ENCODE measurements at regions not wholly inside any gene's neighbourhood (a gene's known extent, or its start where the extent isn't known, plus 50 kb on each side); places are given as distances from the start of the nearest gene placed in this dataset.

- no peak overlapping the region for H3K27ac ChIP-seq (ENCODE audit: low read length)
- DNase-seq (ENCODE audit: low read depth, low spot score) = no peak
- no peaks in the 10 kb centered on the region for H3K9me3 ChIP-seq (ENCODE audit: control insufficient read depth, insufficient read depth, low read length)
- no peak overlapping the region for H3K4me3 ChIP-seq (ENCODE audit: low read length)
- no peaks in the 10 kb centered on the region for H3K4me1 ChIP-seq (ENCODE audit: control insufficient read depth, insufficient read depth, low read length)
- H3K27me3 ChIP-seq (ENCODE audit: control insufficient read depth, insufficient read depth, low read length) = no peaks in the 10 kb centered on the region
- WGBS (ENCODE audit: insufficient coverage, insufficient read length) = no CpG with 5 or more reads among the region's 7 CpGs
- no peaks in the 10 kb centered on the region for H3K36me3 ChIP-seq (ENCODE audit: control insufficient read depth, insufficient read depth, low read length)
Observed at GRCh38 chr1:229760478-229760996, 134.5 kb downstream of the URB2 start.

GRCh38 chr1:229762891-229763290 is 136.8 kb downstream of the URB2 start:
- Histone ChIP-seq H3K4me3 (ENCODE audit: low read length) (no peak overlapping the region), H3K9me3 (ENCODE audit: control insufficient read depth, insufficient read depth, low read length) (no peaks in the 10 kb centered on the region), H3K27me3 (ENCODE audit: control insufficient read depth, insufficient read depth, low read length) (no peaks in the 10 kb centered on the region), H3K4me1 (ENCODE audit: control insufficient read depth, insufficient read depth, low read length) (no peaks in the 10 kb centered on the region), H3K36me3 (ENCODE audit: control insufficient read depth, insufficient read depth, low read length) (no peaks in the 10 kb centered on the region), H3K27ac (ENCODE audit: low read length) (no peak overlapping the region)
- no peak for DNase-seq (ENCODE audit: low read depth, low spot score)
- no CpG with 5 or more reads among the region's 5 CpGs for WGBS (ENCODE audit: insufficient coverage, insufficient read length)

DNA sequence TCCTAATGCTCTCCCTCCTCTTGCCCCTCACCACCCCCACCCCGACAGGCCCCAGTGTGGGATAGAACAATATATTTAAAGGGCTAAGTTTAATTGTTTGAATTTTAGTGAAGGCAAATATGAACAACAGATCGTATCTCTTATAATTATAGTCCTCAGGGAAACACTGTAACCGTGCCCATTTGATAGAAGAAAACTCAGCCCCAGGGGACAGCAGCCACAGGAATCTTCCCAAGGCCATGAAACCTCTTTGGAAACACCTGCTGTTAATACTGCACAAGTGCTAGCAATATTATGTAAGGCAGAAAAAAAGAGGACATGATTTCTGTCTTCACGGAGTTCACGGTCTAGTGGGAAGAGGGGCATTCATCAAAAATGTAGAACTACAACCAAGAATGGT is 142.2 kb downstream of the URB2 start:
- no peaks in the 10 kb centered on the region for H3K9me3 ChIP-seq (ENCODE audit: control insufficient read depth, insufficient read depth, low read length)
- no CpG with 5 or more reads among the region's 5 CpGs for WGBS (ENCODE audit: insufficient coverage, insufficient read length)

DNA sequence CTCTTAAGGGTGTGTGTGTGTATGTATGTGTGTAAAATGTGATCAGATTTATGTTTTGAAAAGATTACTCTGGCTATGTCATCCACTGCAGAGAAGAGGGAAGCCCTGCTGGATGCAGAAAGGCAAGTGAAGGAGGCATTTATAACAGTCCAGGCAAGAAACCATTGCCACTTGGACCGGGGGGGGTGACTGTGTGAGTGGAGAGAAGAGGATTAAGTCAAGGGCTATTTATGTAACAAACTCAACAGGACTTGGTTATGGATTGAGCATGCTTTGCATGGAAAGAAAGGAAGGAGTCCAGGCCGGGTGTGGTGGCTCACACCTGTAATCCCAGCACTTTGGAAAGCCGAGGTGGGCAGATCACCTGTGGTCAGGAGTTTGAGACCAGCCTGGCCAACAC is 143.0 kb downstream of the URB2 start:
- no CpG with 5 or more reads among the region's 3 CpGs for WGBS (ENCODE audit: insufficient coverage, insufficient read length)
- H3K27me3 ChIP-seq (ENCODE audit: control insufficient read depth, insufficient read depth, low read length) = no peaks in the 10 kb centered on the region
- H3K9me3 ChIP-seq (ENCODE audit: control insufficient read depth, insufficient read depth, low read length) = no peaks in the 10 kb centered on the region
- H3K27ac ChIP-seq (ENCODE audit: low read length) = no peak overlapping the region
- no peak for DNase-seq (ENCODE audit: low read depth, low spot score)
- H3K4me3 ChIP-seq (ENCODE audit: low read length) = no peak overlapping the region
- no peaks in the 10 kb centered on the region for H3K4me1 ChIP-seq (ENCODE audit: control insufficient read depth, insufficient read depth, low read length)
- H3K36me3 ChIP-seq (ENCODE audit: control insufficient read depth, insufficient read depth, low read length) = no peaks in the 10 kb centered on the region

More for the DNA sequence above, 142.2 kb downstream of the URB2 start:
- H3K36me3 ChIP-seq (ENCODE audit: control insufficient read depth, insufficient read depth, low read length) = no peaks in the 10 kb centered on the region
- H3K4me3 ChIP-seq (ENCODE audit: low read length) = no peak overlapping the region
- no peak for DNase-seq (ENCODE audit: low read depth, low spot score)
- H3K27me3 ChIP-seq (ENCODE audit: control insufficient read depth, insufficient read depth, low read length) = no peaks in the 10 kb centered on the region
- no peaks in the 10 kb centered on the region for H3K4me1 ChIP-seq (ENCODE audit: control insufficient read depth, insufficient read depth, low read length)
- H3K27ac ChIP-seq (ENCODE audit: low read length) = no peak overlapping the region

DNA sequence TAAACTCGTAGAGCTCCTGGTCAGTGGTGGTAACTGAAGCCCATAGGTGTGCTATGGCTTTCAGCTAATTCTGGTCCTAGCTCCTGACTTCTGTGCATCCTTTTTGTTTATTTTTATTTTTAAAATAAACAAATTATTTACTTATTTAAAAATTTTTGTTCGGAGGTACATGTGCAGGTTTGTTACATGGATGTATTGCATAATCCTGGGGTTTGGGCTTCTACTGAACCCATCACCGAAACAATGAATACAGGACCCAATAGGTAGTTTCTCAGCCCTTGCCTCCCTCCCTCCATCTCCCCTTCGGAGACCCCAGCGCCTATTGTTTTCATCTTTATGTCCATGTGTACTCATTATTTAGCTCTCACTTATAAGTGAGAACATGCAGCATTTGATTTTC is 143.8 kb downstream of the URB2 start:
- H3K9me3 ChIP-seq (ENCODE audit: control insufficient read depth, insufficient read depth, low read length) = no peaks in the 10 kb centered on the region
- no peak overlapping the region for H3K27ac ChIP-seq (ENCODE audit: low read length)
- no peak overlapping the region for H3K4me3 ChIP-seq (ENCODE audit: low read length)
- DNase-seq (ENCODE audit: low read depth, low spot score) = no peak
- WGBS (ENCODE audit: insufficient coverage, insufficient read length) = no CpG with 5 or more reads among the region's 5 CpGs
- H3K27me3 ChIP-seq (ENCODE audit: control insufficient read depth, insufficient read depth, low read length) = no peaks in the 10 kb centered on the region
- H3K36me3 ChIP-seq (ENCODE audit: control insufficient read depth, insufficient read depth, low read length) = no peaks in the 10 kb centered on the region
- no peaks in the 10 kb centered on the region for H3K4me1 ChIP-seq (ENCODE audit: control insufficient read depth, insufficient read depth, low read length)

DNA sequence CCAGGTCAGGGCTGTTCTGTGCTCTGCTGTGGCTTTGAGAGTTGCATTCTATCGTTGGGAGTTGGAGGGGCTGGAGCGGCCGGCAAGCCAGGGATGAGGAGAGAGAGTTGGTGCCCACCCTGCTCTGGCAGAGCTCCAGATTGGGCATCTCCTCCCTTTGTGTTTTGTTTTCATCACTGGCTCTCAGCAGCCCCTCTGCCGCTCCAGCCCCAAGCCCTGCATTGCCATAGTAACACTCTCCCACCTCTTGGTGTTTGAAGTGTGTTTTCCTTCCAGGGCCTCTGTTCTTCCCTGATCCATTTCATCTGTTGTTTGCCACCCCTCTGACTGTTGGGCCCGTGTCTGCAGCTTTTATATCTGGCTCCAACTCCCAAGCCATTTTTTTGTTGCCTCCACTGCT is 152.7 kb downstream of the URB2 start:
- no peaks in the 10 kb centered on the region for H3K4me1 ChIP-seq (ENCODE audit: control insufficient read depth, insufficient read depth, low read length)
- no peaks in the 10 kb centered on the region for H3K9me3 ChIP-seq (ENCODE audit: control insufficient read depth, insufficient read depth, low read length)
- no peaks in the 10 kb centered on the region for H3K27me3 ChIP-seq (ENCODE audit: control insufficient read depth, insufficient read depth, low read length)
- H3K27ac ChIP-seq (ENCODE audit: low read length) = no peak overlapping the region
- H3K36me3 ChIP-seq (ENCODE audit: control insufficient read depth, insufficient read depth, low read length) = no peaks in the 10 kb centered on the region
- no peak overlapping the region for H3K4me3 ChIP-seq (ENCODE audit: low read length)
- no CpG with 5 or more reads among the region's 5 CpGs for WGBS (ENCODE audit: insufficient coverage, insufficient read length)
- DNase-seq (ENCODE audit: low read depth, low spot score) = no peak

- Histone ChIP-seq H3K4me1 (ENCODE audit: control insufficient read depth, insufficient read depth, low read length) (no peaks in the 10 kb centered on the region), H3K27ac (ENCODE audit: low read length) (no peak overlapping the region), H3K27me3 (ENCODE audit: control insufficient read depth, insufficient read depth, low read length) (no peaks in the 10 kb centered on the region), H3K9me3 (ENCODE audit: control insufficient read depth, insufficient read depth, low read length) (peaks cover 2% of the 10 kb centered on the region), H3K36me3 (ENCODE audit: control insufficient read depth, insufficient read depth, low read length) (no peaks in the 10 kb centered on the region), H3K4me3 (ENCODE audit: low read length) (no peak overlapping the region)
- no CpG with 5 or more reads among the region's 7 CpGs for WGBS (ENCODE audit: insufficient coverage, insufficient read length)
- no peak for DNase-seq (ENCODE audit: low read depth, low spot score)
Observed at GRCh38 chr1:229781453-229781852, 155.4 kb downstream of the URB2 start.

- H3K9me3 ChIP-seq (ENCODE audit: control insufficient read depth, insufficient read depth, low read length) = peaks cover 5% of the 10 kb centered on the region
- H3K4me3 ChIP-seq (ENCODE audit: low read length) = no peak overlapping the region
- no CpG with 5 or more reads among the region's 1 CpG for WGBS (ENCODE audit: insufficient coverage, insufficient read length)
- no peaks in the 10 kb centered on the region for H3K36me3 ChIP-seq (ENCODE audit: control insufficient read depth, insufficient read depth, low read length)
- H3K4me1 ChIP-seq (ENCODE audit: control insufficient read depth, insufficient read depth, low read length) = no peaks in the 10 kb centered on the region; the same call in 1 of the 2 replicates
- H3K27ac ChIP-seq (ENCODE audit: low read length) = no peak overlapping the region
- no peak for DNase-seq (ENCODE audit: low read depth, low spot score)
- no peaks in the 10 kb centered on the region for H3K27me3 ChIP-seq (ENCODE audit: control insufficient read depth, insufficient read depth, low read length)
Observed at GRCh38 chr1:229782469-229782868, 156.4 kb downstream of the URB2 start.

DNA sequence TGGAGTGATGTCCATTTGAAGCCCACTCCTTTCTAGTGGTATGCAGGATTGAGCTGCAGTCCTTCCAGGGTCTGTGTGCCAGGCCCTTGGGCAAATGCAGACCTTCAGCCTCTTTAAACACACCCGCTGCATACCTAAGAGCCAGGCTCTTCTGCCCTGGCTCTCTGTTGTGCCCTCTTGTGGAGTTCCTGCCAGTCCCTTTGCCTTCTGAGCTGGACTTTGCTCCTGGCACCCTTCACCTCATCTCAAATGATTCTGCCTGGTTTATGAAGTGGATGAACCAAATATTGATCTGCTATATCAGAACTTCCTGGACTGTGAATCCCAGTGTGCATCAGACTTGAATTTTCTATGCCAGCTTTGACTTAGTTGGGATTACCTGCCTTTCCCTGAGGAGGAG is 158.8 kb downstream of the URB2 start:
- Histone ChIP-seq H3K36me3 (ENCODE audit: control insufficient read depth, insufficient read depth, low read length) (no peaks in the 10 kb centered on the region), H3K27ac (ENCODE audit: low read length) (no peak overlapping the region), H3K9me3 (ENCODE audit: control insufficient read depth, insufficient read depth, low read length) (peaks cover 5% of the 10 kb centered on the region), H3K4me3 (ENCODE audit: low read length) (no peak overlapping the region), H3K4me1 (ENCODE audit: control insufficient read depth, insufficient read depth, low read length) (no peaks in the 10 kb centered on the region; the same call in 1 of the 2 replicates), H3K27me3 (ENCODE audit: control insufficient read depth, insufficient read depth, low read length) (no peaks in the 10 kb centered on the region)
- WGBS (ENCODE audit: insufficient coverage, insufficient read length) = no CpG with 5 or more reads among the region's 1 CpG
- DNase-seq (ENCODE audit: low read depth, low spot score) = no peak

GRCh38 chr1:229786974-229787610 is 161.0 kb downstream of the URB2 start:
- no peaks in the 10 kb centered on the region; the same call in 1 of the 2 replicates for H3K4me1 ChIP-seq (ENCODE audit: control insufficient read depth, insufficient read depth, low read length)
- DNase-seq (ENCODE audit: low read depth, low spot score) = no peak
- no CpG with 5 or more reads among the region's 3 CpGs for WGBS (ENCODE audit: insufficient coverage, insufficient read length)

GRCh38 chr1:229788004-229788403 is 162.0 kb downstream of the URB2 start:
- H3K27me3 ChIP-seq (ENCODE audit: control insufficient read depth, insufficient read depth, low read length) = no peaks in the 10 kb centered on the region
- H3K4me1 ChIP-seq (ENCODE audit: control insufficient read depth, insufficient read depth, low read length) = no peaks in the 10 kb centered on the region; the same call in 1 of the 2 replicates
- DNase-seq (ENCODE audit: low read depth, low spot score) = no peak
- H3K4me3 ChIP-seq (ENCODE audit: low read length) = no peak overlapping the region
- H3K36me3 ChIP-seq (ENCODE audit: control insufficient read depth, insufficient read depth, low read length) = no peaks in the 10 kb centered on the region
- H3K9me3 ChIP-seq (ENCODE audit: control insufficient read depth, insufficient read depth, low read length) = peaks cover 5% of the 10 kb centered on the region
- no peak overlapping the region for H3K27ac ChIP-seq (ENCODE audit: low read length)
- no CpG with 5 or more reads among the region's 6 CpGs for whole genome bisulfite sequencing (ENCODE audit: insufficient coverage, insufficient read length)

More at GRCh38 chr1:229786974-229787610, 161.0 kb downstream of the URB2 start:
- H3K27ac ChIP-seq (ENCODE audit: low read length) = no peak overlapping the region
- no peak overlapping the region for H3K4me3 ChIP-seq (ENCODE audit: low read length)
- no peaks in the 10 kb centered on the region for H3K36me3 ChIP-seq (ENCODE audit: control insufficient read depth, insufficient read depth, low read length)
- H3K27me3 ChIP-seq (ENCODE audit: control insufficient read depth, insufficient read depth, low read length) = no peaks in the 10 kb centered on the region
- H3K9me3 ChIP-seq (ENCODE audit: control insufficient read depth, insufficient read depth, low read length) = peaks cover 5% of the 10 kb centered on the region
